T-helper 1 cell (primary cell): ENCODE measurements at regions not wholly inside any gene's neighbourhood (a gene's known extent, or its start where the extent isn't known, plus 50 kb on each side); places are given as distances from the start of the nearest gene placed in this dataset.
"Not testable (repeated sequence)": the region's sequence is repeated elsewhere in the genome, so short reads cannot be mapped to it uniquely, and the experiment has no call there.

Source experiments
- DNase-seq, 5 donors: peaks; one replicate each; pipeline ENCODE4 v3.0.0-alpha.2; 2012 to 2020

DNA sequence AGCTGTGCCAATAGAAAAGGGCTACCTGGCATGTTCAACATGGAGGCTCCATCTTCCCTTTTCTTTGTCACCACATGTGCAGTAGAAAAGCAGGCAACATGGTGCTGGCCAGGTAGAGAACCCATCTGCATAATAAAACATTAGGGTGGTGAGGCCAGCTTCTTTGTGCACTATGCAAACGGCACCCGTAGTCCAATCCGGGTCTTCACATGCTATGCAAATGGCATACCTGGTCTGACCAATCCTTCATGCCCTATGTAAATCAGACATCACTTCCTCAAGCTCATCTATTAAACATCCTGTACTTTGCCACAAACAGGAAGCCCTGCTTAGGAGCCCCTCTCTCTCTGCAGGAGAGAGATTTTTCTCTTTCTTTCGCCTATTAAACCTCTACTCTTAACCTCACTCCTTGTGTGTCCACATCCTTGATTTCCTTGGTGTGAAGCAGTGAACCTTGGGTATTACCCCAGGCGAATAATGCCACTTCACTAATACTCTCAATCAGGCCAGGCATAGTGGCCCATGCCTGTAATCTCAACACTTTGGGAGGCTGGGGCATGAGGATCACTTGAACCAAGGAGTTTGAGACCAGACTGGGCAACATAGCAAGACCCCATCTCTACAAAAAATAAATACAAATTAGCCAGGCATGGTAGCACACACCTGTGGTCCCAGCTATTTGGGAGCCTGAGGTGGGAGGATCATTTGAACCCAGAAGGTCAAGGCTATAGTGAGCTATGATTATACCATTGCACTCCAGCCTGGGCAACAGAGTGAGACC lies 111.3 kb upstream of the MRI1 start:
- DNase-seq, result no peak

DNA sequence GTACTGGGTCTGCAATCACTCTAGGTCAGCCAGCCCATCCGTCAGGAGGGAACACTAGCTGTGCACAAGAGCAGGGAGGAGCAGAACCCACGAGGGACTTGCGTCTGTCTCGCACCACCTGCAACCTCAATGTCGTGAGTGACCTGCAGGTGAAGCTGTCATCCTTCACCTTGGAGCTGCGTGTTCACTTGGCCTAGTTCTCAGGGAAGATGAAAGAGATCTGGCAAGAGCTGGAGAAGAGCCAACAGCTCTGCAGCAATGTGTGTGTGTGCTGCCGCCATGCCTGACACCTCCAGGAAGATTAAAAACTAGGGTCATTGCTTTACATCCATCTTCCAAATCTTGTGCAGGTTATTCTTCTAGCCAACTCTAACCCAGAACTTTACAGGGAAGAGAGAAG lies 117.6 kb upstream of the MRI1 start:
- DNase-seq, result no peak

GRCh38 chr19:13644645-13645044 lies 119.7 kb upstream of the MRI1 start:
- no peak for DNase-seq

DNA sequence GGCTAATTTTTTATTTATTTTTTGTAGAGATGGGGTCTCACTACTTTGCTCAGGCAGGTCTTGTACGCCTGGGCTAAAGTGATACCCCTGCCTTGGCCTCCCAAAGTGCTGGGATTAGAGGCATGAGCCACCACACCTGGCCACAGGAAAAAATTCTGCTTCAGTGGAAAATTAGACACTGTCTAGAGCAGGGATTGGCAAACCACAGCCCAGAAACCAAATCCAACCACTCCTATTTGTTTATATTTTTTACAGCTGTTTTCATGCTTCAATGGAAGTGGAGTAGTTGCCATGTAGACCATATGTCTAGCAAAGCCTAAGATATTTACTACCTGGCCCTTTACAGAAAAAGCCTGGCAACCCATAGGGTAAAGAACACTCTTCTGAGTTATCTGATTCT lies 123.7 kb upstream of the MRI1 start:
- DNase-seq, result no peak

DNA sequence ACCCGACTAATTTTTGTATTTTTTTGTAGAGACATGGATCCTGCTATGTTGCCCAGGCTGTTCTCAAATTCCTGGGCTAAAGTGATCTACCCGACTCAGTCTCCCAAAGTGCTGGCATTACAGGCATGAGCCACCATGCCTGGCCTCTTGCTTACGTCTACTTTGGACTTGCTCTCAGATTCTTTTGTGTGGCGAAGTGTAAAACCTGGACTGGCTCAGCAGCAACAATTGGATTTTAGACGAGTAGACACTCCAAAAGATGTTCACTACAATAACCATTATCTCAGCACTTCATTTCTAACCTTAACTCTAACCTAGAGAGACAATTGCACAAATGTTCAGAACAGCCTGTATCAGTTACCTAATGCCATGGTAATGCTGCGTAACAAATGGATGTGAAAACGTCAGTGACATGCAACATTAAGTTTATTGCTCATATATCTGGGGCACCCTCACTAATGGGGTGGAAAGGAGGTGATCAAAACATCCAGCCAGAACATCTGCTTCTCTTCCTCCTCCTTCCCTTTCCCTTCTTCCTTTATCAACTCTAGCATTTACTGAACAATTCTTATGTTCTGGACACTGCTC lies 124.9 kb upstream of the MRI1 start:
- no peak for DNase-seq

- DNase-seq, result no peak
Observed at GRCh38 chr19:13637664-13638063, 126.7 kb upstream of the MRI1 start.

GRCh38 chr19:13634658-13635057 lies 128.4 kb upstream of the CACNA1A start:
- DNase-seq, result no peak

DNA sequence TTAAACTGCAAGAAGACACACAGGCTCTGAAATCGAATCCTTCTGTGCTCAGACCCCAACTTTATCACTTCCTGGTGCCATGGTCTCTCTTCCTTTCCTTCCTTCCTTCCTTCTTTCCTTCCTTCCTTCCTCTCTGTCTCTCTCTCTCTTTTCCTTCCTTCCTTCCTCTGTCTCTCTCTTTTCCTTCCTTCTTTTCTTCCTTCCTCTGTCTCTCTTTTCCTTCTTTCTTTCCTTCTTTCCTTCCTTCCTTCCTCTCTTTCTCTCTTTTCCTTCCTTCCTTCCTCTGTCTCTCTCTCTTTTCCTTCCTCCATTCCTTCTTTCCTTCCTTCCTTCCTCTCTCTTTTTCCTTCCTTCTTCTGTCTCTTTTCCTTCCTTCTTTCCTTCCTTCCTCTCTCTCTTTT lies 127.2 kb upstream of the CACNA1A start:
- no peak for DNase-seq

DNA sequence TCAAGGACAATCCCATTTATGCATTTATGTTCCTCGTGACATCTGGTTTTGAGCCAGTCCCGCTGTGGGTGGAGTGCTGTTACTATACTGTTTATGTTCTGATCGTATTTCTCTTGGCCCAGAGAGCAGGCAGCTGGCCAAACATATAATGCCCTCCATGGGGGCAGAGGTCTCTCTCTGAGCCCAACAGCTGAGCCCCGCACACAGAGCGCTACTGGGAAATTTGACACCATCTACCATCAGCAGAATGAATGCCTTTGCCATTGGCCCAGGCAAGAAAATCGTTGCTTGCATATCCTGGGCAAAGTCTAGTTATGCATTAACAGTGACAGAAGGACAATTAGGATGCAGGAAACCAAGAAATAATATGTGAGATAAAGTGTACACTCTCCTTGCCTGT lies 126.8 kb upstream of the CACNA1A start:
- no peak for DNase-seq

GRCh38 chr19:13632164-13632563 lies 125.9 kb upstream of the CACNA1A start:
- not testable (repeated sequence) for DNase-seq

GRCh38 chr19:13629687-13630357 lies 123.5 kb upstream of the CACNA1A start:
- DNase-seq, result no peak

DNA sequence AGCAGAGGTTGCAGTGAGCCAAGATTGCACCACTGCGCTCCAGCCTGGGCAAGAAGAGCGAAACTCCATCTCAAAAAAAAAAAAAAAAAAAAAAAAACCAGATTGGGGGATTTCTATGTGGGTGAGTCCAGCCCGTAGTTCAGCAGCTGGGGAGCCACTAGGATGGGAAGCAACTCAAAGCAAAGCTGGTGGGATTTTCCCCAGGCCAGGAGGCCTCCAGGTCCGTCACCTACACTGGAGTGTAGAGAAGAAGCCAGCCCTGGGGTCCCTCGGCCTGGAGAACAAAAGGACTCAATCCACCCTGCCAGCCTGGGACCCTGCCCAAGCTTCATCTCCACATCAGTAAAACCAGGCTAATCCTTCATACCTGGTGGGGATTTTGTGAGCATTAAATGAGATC lies 121.3 kb upstream of the CACNA1A start:
- DNase-seq, result no peak

- DNase-seq, result no peak
Observed at GRCh38 chr19:13623716-13624710, 117.7 kb upstream of the CACNA1A start.

- no peak for DNase-seq
Observed at GRCh38 chr19:13622766-13623715, 116.8 kb upstream of the CACNA1A start.

DNA sequence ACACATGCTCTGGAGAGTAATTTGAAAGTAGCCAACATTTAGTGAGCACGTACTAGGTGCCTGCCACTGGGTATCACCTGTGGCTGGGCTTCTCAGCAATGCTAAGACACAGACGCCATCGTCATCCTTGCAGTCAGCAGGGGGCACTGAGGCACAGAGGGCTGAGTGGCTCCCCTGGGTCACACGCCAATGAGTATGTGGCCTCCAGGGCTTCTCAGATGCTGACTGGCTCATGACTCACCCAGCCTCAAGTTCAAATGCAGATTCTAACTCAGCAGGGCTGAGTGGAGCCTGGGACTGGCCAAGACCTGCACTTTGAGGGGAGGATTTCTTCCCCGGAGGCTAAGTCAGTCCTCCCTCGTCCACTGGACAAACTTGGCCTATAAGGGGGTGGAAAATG lies 115.1 kb upstream of the CACNA1A start:
- no peak for DNase-seq

- DNase-seq, result no peak
Observed at GRCh38 chr19:13619203-13619632, 112.9 kb upstream of the CACNA1A start.

GRCh38 chr19:13615890-13616289 lies 109.6 kb upstream of the CACNA1A start:
- DNase-seq, result no peak

GRCh38 chr19:13613447-13613846 lies 107.2 kb upstream of the CACNA1A start:
- DNase-seq, result no peak

GRCh38 chr19:13611596-13611995 lies 105.3 kb upstream of the CACNA1A start:
- no peak for DNase-seq

DNA sequence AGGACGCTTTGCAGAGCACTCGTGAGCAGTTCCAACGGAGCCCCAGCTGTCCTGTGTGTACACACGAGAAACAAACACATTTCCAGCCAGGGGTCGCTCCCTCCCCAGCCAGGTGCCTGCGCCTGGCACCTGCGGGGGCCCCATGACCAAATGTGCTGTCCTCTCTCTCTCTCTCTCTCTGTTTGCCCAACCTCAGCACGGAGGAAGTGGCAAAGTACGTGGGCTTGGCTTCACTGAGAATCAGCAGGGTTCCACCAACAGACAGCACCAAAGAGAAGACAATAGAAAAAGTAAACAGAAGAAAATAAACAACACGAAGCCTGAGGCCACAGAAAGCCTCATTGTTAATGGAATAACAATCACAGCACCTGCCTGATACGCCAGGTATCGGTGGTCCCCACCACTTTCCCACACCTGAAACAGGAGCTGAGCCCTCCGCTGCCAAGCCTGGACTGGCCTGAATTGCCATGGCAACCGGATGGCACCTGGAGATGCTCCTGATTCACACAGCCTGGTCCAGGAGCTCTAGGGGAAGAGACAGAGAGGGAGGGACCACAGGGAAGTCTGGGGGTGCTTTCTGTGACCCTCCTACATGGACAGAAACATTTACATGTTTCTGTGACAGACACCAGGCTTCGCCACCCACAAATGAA lies 103.9 kb upstream of the CACNA1A start:
- DNase-seq, result no peak

DNA sequence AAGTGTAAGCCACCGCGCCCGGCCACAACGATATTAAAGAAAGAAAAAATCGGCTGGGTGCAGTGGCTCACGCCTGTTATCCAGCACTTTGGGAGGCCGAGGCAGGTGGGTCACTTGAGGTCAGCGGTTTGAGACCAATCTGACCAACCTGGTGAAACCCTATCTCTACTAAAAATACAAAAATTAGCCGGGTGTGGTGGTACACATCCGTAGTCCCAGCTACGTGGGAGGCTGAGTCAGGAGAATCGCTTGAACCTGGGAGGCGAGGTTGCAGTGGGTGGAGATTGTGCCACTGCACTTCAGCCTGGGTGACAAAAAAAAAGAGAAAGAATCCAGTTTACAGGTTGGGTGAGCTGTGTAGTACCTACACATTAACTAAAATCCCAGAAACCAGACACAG lies 99.9 kb upstream of the CACNA1A start:
- no peak for DNase-seq
